Memory B cell (primary cell): ENCODE measurements at regions not wholly inside any gene's neighbourhood (a gene's known extent, or its start where the extent isn't known, plus 50 kb on each side); places are given as distances from the start of the nearest gene placed in this dataset.
"Not testable (repeated sequence)": the region's sequence is repeated elsewhere in the genome, so short reads cannot be mapped to it uniquely, and the experiment has no call there.

Source experiments
- ATAC-seq: fragments of 150-1000 bp; cut with Tn5 transposase; 2 replicates; pipeline ENCODE4 v1.10.0; 2021; ENCODE audit warnings: low read depth, mild to moderate bottlenecking, moderate library complexity
- DNase-seq, 2 donors: peaks; one replicate each; pipeline ENCODE4 v3.0.0; 2022; ENCODE audit warnings: low spot score in 2 of 2
- H3K27ac Mint-ChIP-seq: one replicate; pipeline ENCODE4 v1.8.0; 2022; ENCODE audit warnings: mild to moderate bottlenecking, moderate library complexity, mixed read lengths
- H3K27me3 Mint-ChIP-seq: one replicate; pipeline ENCODE4 v1.8.0; 2022; ENCODE audit warnings: mixed read lengths
- H3K36me3 Mint-ChIP-seq: one replicate; pipeline ENCODE4 v1.8.0; 2022; ENCODE audit warnings: mild to moderate bottlenecking, mixed read lengths
- H3K4me1 Mint-ChIP-seq: one replicate; pipeline ENCODE4 v1.8.0; 2022; ENCODE audit warnings: mixed read lengths
- H3K4me3 Mint-ChIP-seq: one replicate; pipeline ENCODE4 v1.8.0; 2022; ENCODE audit warnings: mild to moderate bottlenecking, moderate library complexity, mixed read lengths
- H3K9me3 Mint-ChIP-seq: one replicate; pipeline ENCODE4 v1.8.0; 2022; ENCODE audit warnings: mixed read lengths

DNA sequence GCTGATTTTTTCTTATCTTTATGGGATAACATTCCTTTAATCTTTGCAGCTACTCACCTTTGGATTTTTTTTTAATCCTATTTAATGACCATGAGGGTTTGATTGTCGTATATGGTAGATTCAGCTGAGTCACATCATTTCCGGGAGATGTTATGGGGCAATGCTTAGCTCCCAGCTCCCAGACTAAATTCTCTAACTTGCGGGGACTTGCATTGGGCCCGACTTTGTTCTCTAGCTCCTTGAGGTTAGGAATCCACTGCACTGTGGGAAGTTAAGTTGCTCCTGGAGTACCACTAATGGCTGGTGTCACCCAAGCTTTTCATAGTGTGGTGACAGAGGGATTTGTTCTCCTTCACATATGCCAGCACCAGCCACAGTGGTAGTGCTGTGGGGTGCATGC lies 287.4 kb downstream of the TECRL start:
- Mint-ChIP-seq H3K36me3 (no peaks in the 10 kb centered on the region), H3K27ac (no peak overlapping the region), H3K4me1 (no peaks in the 10 kb centered on the region), H3K9me3 (peaks cover 10% of the 10 kb centered on the region), H3K4me3 (no peak overlapping the region), H3K27me3 (no peaks in the 10 kb centered on the region)
- ATAC-seq (no peak), DNase-seq (no peak)

DNA sequence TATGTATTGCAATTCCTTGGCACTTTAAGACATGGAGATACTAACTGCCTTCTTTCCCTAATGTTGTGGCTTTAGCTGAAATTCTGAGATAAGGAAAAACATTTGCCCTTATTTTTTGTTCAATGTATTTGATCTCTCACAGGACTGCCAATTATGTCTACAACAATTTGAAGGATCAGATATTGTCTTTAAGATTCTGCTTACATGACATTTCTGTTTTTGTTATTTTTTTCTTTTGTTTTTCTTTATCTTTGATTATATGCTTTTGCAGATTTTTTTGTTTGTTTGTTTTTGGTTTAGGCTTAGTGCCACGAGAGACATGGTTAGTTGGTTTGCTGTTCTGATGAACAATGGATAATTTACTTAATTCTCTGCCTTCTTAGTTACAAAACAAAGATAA lies 303.3 kb downstream of the TECRL start:
- H3K36me3 Mint-ChIP-seq: no peaks in the 10 kb centered on the region
- H3K4me1 Mint-ChIP-seq: no peaks in the 10 kb centered on the region
- peaks cover 2% of the 10 kb centered on the region for H3K9me3 Mint-ChIP-seq
- no peak overlapping the region for H3K4me3 Mint-ChIP-seq
- DNase-seq (no peak), ATAC-seq (no peak)
- no peak overlapping the region for H3K27ac Mint-ChIP-seq
- no peaks in the 10 kb centered on the region for H3K27me3 Mint-ChIP-seq

DNA sequence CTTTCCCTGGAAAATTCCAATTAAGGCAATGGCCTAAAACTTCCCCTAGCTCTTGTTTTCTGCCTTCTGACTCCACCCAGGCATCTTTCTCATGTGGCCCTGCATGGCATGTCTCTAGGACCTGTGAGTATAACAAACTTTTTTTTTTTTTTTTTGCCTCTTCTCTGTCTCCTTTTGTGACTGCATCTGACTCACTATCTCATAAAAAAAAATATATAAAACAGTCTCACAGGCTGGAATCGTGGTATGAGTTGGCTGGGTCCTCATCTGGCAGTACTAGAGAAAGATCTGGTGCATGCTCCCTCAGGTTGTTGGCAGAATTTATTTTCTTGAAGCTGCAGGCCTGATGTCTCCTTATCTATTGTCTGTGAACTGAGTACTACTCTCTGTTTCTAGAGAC lies 313.9 kb downstream of the TECRL start:
- H3K4me1 Mint-ChIP-seq: no peaks in the 10 kb centered on the region
- peaks cover 4% of the 10 kb centered on the region for H3K9me3 Mint-ChIP-seq
- no peak for DNase-seq
- no peak for ATAC-seq
- H3K4me3 Mint-ChIP-seq: no peak overlapping the region
- no peaks in the 10 kb centered on the region for H3K36me3 Mint-ChIP-seq
- H3K27ac Mint-ChIP-seq: no peak overlapping the region
- H3K27me3 Mint-ChIP-seq: no peaks in the 10 kb centered on the region

DNA sequence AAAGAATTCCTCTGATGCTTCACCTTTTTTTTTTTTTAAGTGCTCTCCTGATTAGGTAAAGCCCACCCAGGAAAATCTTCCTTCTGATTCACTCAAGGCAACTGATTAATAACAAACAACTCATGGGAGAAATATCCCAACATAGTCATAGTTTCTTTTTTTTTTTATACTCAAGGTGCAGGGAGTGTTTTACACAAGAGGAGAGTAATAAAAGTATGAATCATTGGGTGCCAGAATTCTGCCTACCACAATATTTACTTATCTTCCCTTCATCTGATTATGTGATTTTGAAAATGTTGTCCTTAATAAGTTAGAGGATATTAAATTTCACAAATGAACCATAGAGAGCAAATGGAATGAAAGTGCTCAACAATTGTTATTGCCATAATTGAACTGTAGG lies 329.9 kb downstream of the TECRL start:
- no peak for DNase-seq
- Mint-ChIP-seq H3K4me1 (no peaks in the 10 kb centered on the region), H3K4me3 (no peak overlapping the region), H3K36me3 (no peaks in the 10 kb centered on the region), H3K27ac (no peak overlapping the region), H3K9me3 (peaks cover 7% of the 10 kb centered on the region), H3K27me3 (no peaks in the 10 kb centered on the region)
- ATAC-seq: no peak

DNA sequence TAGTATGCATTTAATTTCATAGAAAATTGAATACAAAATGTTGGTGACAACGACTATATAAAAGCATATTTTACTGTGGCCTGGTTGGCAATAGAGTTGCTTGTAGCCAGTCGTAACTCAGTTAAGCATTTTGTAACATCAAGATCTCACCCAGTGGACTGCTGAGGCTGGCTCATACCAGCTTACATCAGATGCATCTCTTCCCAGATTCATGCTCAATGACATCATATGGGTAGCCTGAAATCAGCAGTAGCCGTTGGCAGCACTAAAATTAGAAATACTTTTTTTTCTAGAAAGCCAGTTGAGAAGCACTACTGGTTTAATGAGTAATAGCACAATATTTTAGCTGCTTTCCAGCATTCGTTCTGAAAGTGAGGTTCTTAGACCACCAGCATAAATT lies 341.2 kb downstream of the TECRL start:
- ATAC-seq (no peak), DNase-seq (no peak)
- Mint-ChIP-seq H3K27me3 (no peaks in the 10 kb centered on the region), H3K4me3 (no peak overlapping the region), H3K27ac (no peak overlapping the region), H3K9me3 (peaks cover 1% of the 10 kb centered on the region), H3K36me3 (no peaks in the 10 kb centered on the region), H3K4me1 (no peaks in the 10 kb centered on the region)

DNA sequence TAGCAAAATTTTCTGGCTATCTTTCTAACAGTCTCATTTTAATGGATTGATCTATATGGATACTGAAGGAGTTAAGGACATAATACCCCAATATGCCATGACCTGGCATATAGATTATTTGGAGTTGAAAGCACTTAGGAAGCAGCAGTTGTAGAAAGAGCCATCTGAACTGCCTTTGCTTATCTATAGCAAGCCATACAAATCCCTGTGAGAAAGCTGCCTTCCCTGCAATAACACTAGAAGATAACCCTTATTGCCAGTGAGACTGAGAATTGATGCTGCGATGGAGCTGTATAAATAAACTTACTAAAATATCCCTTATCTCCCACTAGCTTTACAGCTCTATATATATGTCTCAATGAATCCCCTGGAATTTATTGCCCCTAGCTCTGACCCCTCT lies 346.3 kb downstream of the TECRL start:
- Mint-ChIP-seq H3K27ac (no peak overlapping the region), H3K4me3 (no peak overlapping the region), H3K4me1 (no peaks in the 10 kb centered on the region), H3K36me3 (no peaks in the 10 kb centered on the region), H3K27me3 (no peaks in the 10 kb centered on the region), H3K9me3 (peaks cover 1% of the 10 kb centered on the region)
- DNase-seq (no peak), ATAC-seq (no peak)

DNA sequence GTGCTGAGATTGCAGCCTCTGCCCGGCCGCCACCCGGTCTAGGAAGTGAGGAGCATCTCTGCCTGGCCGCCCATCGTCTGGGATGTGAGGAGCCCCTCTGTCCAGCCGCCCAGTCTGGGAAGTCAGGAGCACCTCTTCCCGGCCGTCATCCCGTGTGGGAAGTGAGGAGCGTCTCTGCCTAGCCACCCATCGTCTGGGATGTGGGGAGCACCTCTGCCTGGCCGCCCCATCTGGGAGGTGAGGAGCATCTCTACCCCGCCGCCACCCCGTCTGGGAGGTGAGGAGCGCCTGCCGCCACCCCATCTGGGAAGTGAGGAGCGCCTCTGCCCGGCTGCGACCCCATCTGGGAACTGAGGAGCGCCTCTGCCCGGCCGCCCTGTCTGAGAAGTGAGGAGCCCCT lies 372.2 kb downstream of the TECRL start:
- not testable (repeated sequence) for H3K27me3 Mint-ChIP-seq, H3K9me3 Mint-ChIP-seq, H3K27ac Mint-ChIP-seq, H3K4me1 Mint-ChIP-seq, H3K36me3 Mint-ChIP-seq, ATAC-seq, H3K4me3 Mint-ChIP-seq, DNase-seq

DNA sequence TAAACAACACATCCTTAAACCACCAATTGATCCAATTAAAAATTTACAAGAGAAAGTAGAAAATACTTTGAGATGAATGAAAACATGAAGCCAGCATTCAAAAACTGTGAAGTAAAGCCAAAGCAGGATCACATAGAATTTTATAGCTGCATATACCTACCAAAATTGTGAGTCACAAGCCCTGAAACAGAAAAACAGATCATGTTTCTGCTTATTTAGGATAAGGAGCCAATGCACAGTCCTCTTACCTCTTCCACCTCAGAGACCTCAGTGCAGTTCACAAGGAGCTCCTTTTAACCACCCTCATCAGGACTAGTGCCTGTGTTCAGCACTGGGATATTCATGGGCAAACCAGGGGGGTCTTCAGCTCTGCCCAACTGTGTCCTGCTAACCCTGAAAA lies 386.7 kb downstream of the TECRL start:
- Mint-ChIP-seq H3K9me3 (peaks cover 17% of the 10 kb centered on the region), H3K27ac (no peak overlapping the region), H3K27me3 (no peaks in the 10 kb centered on the region), H3K4me3 (no peak overlapping the region), H3K36me3 (no peaks in the 10 kb centered on the region), H3K4me1 (no peaks in the 10 kb centered on the region)
- ATAC-seq (no peak), DNase-seq (no peak)

DNA sequence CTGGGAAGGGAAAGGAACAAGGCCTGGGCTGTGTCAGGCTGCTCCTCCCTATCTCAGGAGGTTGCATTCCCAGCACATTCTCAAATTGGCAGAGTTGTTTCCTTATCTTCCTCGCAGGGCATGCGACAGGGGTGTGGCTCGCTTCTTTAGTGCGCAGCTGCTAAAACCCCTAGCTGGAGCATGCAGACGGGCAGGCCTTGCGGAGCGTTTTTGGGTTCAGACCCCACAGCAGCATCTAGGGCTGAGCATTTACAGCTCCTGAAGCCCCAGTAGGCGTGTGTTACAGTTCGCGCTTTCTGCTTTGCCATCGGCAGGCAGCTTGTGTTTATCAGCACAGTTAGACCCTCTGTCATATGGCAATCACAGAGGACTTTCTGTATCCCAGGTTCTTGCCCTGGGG lies 392.4 kb downstream of the TECRL start:
- peaks cover 4% of the 10 kb centered on the region for H3K9me3 Mint-ChIP-seq
- DNase-seq: no peak
- H3K4me1 Mint-ChIP-seq: no peaks in the 10 kb centered on the region
- no peaks in the 10 kb centered on the region for H3K27me3 Mint-ChIP-seq
- no peak for ATAC-seq
- H3K4me3 Mint-ChIP-seq: no peak overlapping the region
- H3K27ac Mint-ChIP-seq: no peak overlapping the region
- H3K36me3 Mint-ChIP-seq: no peaks in the 10 kb centered on the region

DNA sequence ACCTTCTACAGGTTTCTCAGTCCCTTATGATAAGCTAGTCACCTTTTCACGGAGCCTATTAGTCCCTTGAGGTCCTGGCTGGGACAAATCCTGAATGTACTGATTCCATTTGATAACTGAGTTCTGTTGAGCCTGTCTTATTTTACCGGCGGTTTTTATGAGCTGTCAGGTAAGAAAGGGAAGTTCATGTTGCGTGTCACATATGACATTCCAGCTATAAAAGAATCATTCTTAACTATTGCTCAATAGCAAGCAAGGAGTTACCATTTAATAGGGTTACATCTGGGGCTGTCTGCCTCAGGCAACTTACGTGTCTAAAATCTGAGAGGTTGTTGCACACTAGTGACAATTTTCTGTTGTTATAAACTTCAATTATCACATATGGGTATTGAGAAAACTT lies 394.6 kb downstream of the TECRL start:
- H3K36me3 Mint-ChIP-seq: no peaks in the 10 kb centered on the region
- no peaks in the 10 kb centered on the region for H3K4me1 Mint-ChIP-seq
- DNase-seq (no peak), ATAC-seq (no peak)
- H3K9me3 Mint-ChIP-seq: no peaks in the 10 kb centered on the region
- H3K27ac Mint-ChIP-seq: no peak overlapping the region
- no peaks in the 10 kb centered on the region for H3K27me3 Mint-ChIP-seq
- H3K4me3 Mint-ChIP-seq: no peak overlapping the region

DNA sequence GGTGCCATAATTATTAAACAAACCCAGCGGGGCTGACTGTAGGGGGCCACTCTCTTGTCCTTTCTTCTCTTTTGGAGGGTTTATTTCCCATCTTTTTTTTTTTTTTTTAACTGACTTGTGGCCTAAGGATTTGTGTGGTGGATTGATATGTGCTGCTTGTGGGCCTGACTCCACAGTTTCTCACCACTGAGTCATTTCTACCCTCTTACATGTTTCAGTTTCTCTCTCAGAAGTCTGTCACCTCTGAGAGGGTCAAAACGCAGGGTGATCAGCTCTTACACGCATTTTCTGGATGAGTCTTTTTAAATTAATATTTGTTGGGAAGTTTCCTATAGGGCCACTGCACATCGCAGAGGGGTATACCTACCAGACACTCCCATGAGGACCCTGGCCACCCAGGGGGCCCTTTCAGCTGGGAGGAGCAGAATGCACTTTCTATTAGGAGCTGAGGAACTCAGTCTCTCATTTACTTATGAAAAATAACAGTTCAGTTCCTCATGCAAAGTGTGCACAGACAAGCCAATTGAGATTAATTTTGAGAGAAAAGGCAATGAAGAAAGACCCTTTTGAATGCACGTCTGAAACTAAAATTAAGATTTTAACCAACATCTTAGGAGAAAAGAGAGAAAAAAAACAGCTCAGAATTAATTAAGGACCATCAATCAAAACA lies 407.9 kb downstream of the TECRL start:
- peaks cover 6% of the 10 kb centered on the region for H3K9me3 Mint-ChIP-seq
- no peak overlapping the region for H3K4me3 Mint-ChIP-seq
- H3K27ac Mint-ChIP-seq: no peak overlapping the region
- H3K36me3 Mint-ChIP-seq: no peaks in the 10 kb centered on the region
- no peak for DNase-seq
- no peaks in the 10 kb centered on the region for H3K27me3 Mint-ChIP-seq
- no peak for ATAC-seq
- H3K4me1 Mint-ChIP-seq: no peaks in the 10 kb centered on the region

DNA sequence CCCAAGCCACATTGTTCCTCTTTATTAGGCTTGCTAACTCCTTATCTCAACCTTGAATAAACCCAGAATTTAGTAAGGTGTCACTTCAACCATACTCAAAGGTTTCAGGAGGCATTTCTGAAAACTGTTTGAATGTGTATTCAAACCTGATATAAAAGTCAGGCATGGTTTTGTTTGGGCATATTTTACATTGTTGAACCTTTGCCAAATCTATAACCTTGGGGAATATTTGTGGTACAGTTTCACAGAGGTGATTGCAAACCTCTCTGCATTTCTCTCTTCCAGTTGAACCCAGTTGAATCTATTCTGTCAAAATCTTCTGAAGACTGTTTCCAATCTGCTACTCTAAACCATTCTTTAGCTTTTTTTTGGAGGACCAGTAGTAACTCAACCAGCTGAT lies 409.0 kb downstream of the TECRL start:
- peaks cover 4% of the 10 kb centered on the region for H3K9me3 Mint-ChIP-seq
- H3K4me1 Mint-ChIP-seq: no peaks in the 10 kb centered on the region
- no peaks in the 10 kb centered on the region for H3K36me3 Mint-ChIP-seq
- H3K27ac Mint-ChIP-seq: no peak overlapping the region
- ATAC-seq (no peak), DNase-seq (no peak)
- no peak overlapping the region for H3K4me3 Mint-ChIP-seq
- H3K27me3 Mint-ChIP-seq: no peaks in the 10 kb centered on the region

DNA sequence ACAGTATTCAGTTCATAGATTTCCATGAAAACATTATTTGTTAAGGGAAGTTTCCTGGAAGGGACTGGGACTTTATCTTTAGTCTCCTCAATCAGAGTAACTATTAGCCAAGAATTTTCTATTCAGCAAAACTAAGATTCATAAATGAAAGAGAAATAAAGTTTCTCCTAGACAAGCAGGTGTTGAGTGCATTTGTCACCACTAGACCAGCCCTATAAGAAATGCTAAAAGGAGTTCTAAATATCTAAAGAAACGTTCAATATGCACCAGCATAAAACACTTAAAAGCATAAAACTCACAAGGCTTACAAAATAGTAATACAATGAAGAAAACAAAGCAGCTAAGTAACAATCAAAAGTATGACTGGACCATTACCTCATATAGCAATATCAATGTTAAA lies 423.0 kb downstream of the TECRL start:
- no peaks in the 10 kb centered on the region for H3K4me1 Mint-ChIP-seq
- H3K9me3 Mint-ChIP-seq: peaks cover 19% of the 10 kb centered on the region

DNA sequence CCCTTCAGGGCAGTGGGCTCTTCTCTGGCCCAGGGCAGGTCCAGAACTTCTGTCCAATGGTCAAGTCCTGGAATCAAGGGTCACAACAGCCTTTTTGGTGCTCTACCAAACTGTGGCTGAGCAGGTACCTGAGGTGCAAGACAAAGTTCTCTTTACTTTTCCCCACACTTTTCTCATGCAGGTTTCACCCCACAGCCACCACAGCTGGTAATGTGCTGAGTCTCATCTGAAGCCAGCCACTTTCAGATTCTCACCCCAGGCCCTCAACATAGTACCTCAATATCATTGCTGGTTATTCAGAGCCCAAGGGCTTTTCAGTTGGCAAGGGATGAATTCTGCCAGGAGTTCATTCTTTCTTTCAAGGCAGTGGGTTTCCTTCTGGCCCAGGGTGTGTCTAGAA lies 426.0 kb downstream of the TECRL start:
- Mint-ChIP-seq H3K4me1 (no peaks in the 10 kb centered on the region), H3K9me3 (peaks cover 12% of the 10 kb centered on the region), H3K27me3 (no peaks in the 10 kb centered on the region), H3K36me3 (no peaks in the 10 kb centered on the region), H3K4me3 (no peak overlapping the region), H3K27ac (no peak overlapping the region)
- DNase-seq (no peak), ATAC-seq (no peak)

More for the DNA sequence above, 423.0 kb downstream of the TECRL start:
- no peak overlapping the region for H3K27ac Mint-ChIP-seq
- ATAC-seq (no peak), DNase-seq (no peak)
- no peak overlapping the region for H3K4me3 Mint-ChIP-seq
- no peaks in the 10 kb centered on the region for H3K36me3 Mint-ChIP-seq
- H3K27me3 Mint-ChIP-seq: no peaks in the 10 kb centered on the region

DNA sequence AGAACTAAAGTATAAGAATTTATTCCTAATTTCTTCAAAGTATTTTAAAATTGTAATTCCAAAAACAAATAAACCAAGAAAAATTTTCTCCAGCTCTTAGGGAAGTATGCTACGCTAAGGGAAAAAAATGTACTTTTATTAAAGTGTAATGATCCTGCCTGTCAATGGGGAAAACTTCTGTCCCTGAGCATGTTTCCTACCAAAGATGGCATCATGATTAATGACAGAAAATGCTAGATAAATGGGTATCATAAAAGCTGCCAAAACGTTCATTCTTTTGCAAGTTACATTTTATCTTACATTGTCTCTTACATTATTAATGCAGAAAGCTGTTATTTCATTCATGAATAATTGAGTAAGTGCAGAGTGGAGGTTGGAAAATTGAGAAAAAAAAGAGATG lies 443.4 kb downstream of the TECRL start:
- H3K4me1 Mint-ChIP-seq: no peaks in the 10 kb centered on the region
- no peak overlapping the region for H3K27ac Mint-ChIP-seq
- no peaks in the 10 kb centered on the region for H3K36me3 Mint-ChIP-seq
- no peaks in the 10 kb centered on the region for H3K27me3 Mint-ChIP-seq
- H3K4me3 Mint-ChIP-seq: no peak overlapping the region
- peaks cover 5% of the 10 kb centered on the region for H3K9me3 Mint-ChIP-seq
- DNase-seq: no peak
- no peak for ATAC-seq
